Activated CD8-positive, alpha-beta memory T cell treated with anti-CD3 and anti-CD28 coated beads, Interleukin-2, amount 50 U/mL, for 48 hours (primary cell): ENCODE measurements at regions not wholly inside any gene's neighbourhood (a gene's known extent, or its start where the extent isn't known, plus 50 kb on each side); places are given as distances from the start of the nearest gene placed in this dataset.

Experiments
- DNase-seq: peaks from one replicate; pipeline ENCODE4 v3.0.0-alpha.2; 2020

DNA sequence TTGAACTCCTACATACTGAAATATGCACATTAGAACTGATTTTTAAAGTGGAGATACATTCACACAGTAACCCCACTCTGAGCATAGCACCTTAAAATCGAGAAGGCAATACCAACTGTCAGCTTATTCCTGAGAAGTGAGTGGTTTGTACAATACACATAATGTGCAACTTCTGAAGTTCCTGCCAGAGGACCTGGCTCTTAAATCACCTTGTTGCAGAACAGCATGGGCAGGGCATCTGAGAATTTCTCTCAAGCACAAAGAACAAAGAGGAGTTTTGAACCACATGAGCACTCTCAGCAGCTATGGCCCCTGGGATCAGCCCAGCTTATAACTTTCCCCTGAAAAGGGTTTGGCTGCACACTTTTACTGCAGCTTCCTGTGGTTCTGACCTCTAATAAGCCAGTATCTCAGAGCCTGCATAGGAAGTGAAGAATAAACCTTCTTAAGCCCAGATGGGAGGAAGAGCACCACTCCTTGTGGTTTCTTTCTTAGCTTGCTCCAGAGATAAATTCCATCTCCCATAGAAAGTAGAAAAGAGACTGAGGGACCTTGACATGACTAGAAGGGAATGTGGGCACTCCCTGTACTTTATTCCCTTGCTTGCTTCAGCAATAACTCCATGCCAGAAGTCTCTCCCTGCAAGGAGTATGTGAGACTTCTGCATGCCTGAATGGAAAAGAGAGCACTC, 862.3 kb downstream of the SUCLG1 start:
- DNase-seq, result no peak

DNA sequence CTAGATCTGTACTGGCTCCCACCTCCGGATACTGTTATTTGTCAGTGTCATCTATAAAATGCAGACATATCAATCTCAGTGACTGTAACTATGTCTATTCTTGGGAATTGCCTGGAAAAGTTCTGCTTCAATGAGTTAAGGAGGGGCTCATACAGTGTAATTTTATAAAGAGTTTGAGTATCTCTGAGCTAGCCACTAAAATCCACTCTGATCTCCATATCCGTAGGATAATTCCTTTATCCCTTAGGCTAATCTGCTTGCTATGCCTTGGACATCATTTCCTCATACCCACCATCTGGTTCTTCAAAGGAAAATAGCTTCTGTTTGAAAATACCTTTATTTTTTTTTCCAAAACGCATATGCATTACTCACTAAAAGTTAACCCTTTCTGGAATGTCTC, 863.2 kb downstream of the SUCLG1 start:
- DNase-seq, result no peak

DNA sequence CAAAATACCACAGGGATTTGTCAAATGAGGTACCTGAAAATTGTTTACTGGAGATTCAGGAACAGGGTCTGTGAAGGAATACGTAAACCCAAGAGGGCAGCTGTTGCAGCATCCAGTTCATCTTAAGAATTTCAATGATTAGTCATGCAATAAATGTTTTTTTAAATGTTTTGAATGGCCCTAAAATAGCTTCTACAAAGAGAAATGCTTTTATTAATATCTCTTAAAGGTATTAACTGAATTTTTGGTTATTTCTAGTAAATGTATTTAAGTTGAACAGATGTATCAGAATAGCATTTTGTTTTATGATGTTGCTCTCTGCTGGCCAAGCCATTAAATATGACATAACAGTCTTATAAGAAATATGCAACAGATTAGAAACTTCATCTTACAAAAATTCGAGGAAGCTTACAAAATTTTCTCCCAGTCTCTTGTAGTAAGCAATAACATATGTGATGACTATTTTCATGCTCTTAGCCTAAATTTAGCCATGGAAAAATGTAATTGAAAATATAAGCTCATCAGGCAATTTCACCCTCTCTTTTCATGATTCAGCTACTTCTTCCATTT, 863.9 kb downstream of the SUCLG1 start:
- DNase-seq, result no peak

DNA sequence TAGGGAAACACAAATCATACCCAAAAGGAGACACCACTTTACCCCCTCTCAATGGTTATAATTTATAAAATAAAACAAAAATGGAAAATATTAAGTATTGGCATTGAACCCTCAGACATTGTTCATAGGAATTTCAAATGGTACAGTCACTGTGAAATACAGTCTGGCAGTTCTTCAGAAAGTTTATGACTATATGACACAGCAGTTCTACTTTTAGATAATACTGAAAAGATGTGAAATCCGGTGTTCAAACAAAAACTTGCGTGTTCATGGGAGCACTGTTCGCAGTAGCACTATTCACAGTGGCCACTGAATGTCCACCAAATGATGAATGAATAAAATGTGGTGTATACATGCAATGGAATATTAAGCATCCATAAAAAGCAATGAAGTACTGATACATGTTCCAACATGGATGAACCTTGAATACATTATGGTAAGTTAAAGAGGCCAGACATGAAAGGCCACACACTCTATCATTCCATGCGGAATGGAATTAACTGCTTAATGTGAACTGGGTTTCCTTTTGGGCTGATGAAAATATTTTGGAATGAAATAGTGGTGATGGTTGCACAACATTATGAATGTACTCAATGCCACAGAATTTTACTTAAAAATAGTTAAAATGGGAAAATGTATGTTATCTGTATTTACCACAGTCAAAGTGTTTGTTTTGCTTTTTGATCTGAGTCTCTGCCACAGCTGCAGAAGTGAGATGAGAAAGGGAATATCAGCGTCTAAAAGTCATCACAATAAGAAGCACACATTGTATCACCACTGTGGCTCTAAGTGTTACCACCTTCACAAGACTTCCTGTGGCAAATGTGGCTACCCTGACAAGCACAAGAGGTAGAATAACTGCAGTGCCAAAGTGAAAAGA, 864.6 kb downstream of the SUCLG1 start:
- no peak for DNase-seq

DNA sequence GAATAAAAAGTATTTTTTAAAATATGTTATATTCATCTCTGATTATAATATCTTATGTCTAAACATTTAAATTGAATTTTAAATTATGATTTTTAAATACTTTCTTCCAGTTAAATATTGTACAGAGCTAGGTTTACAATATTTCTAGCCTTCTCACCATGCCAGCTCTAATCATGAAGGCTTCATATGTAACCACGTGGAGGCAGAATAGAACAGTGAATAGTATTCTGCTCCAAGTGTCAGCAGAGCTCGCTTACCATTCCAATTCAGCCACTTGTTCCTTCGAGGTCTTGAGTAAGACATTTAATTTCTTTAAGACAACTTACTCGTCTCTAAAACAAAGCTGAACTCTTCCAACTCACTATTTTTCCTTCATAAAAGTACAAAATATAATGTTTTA, 871.8 kb downstream of the SUCLG1 start:
- DNase-seq, result no peak

DNA sequence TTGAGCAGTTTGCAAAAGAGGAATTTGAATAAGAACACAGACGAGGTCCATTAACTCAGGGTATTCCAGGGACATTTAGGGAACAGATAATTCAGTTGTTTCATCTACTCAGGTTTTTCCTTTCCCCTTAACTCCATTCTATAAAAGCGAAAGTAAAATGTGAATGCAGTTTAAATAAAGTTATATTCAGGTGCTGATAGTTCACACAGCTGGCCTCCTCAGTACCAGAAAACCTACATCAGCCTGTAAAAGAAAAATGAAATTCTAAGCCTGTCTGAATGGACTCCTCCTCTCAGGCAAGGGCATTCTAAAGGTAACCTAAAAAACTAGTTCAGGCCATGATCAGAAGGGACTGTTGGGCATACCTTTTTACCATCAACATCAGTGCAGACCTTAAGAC, 873.8 kb downstream of the SUCLG1 start:
- no peak for DNase-seq

DNA sequence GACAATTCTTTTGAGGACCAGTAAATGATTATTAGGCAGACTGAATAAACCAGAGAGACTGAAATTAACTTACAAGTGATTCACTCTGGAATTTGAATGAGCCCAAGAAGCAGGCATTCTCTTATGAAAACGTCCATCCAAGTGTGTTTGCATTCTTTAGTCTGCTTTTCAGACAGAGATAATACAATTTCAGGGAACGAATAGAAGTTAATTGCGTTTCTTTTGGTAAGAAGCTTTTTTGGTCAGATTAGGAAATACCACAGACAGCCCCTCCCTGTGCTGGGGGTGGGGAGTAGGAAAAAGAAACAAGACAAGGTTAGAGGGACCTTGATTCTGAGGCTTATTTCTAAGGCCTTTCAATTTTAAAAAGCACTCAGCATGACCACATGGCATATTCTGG, 874.4 kb downstream of the SUCLG1 start:
- DNase-seq, result no peak

DNA sequence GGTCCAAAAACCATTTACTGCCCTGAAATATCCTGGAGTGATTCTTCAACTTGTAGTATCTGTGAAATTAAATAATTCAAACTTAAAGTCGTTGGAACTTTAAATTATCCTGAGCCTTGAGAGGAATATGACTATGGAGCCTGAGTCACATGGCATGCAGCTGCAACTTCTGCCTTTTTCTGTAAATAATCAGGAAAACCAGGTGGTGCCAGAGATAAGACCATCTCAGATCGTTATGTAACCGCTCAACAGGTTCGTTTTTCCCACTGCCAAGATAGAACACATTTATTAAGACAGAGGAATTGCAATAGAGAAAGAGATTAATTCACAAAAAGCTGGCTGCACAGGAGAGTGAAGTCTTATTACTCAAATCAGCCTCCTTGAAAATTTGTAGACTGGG, 876.5 kb downstream of the SUCLG1 start:
- DNase-seq, result no peak

DNA sequence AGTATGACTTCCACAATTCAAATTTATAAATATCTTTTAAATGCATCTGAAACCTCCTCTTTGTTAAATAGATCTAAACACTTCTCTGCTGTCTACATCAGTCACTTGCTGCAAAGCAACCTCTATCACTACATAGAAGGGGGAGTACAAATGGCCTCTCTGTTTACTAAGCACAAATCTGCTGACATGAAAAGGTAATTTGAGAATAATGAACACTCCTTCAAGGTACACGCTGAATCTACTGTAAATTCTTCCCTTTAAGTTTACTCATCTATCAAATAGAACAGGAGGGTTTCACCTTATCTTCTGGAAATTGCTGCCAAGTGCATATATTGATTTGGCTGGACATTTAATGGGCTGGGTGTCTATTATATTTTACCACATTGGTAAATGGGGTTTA, 879.6 kb downstream of the SUCLG1 start:
- no peak for DNase-seq

DNA sequence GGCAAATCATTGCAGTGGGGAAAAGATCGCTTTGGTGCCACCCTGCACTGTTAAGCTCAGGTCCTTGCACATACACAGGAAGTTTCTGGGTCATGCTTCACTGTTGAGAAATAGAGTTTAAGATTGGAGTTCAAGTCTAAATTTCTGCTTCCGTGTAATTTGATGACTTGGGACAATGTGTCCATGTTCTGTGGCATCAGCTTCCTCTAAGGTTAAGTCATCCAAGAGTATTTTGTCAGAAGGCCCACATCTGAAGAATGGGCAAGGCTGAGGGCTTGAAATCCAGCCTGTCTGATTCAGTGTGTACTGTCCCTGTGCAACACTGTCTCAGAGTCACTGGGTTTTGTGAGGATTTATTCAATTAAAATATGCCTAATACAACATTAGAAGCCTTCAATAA, 880.7 kb downstream of the SUCLG1 start:
- DNase-seq, result no peak

DNA sequence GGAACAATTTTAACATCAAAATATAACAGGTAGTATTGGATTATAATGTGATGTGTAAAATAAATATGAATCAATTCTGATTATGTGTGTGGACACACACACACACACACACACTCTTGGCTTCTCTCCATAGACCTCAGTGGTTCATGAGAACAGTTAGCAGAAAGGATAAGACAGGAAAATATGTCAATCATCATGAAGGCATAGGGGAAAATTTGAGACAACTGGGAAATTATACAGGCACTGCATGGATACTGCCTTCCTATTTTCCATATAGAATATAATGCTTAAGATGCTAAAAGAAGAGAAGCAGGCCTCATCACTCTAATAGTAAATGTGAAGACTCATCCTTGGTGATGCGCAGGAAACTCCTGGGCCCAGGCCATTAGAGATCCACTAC, 884.5 kb downstream of the SUCLG1 start:
- no peak for DNase-seq

DNA sequence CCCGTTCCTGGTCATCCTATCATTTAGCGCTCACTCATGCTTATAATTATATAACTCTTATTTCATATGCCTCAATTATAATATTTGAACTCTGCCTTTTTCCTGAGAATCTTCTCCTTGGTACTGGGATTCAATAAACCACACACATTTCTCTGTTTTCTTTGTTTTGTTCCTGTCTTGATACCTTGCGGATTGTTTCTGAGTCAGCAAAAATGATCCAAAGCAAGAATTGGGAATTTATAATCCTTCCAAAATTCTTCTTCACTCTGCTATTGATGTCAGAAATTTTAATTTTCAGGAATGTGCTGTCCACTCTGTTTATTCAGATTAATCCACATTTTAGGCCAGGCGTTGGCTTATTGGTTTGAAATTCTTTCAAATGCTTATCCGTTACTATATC, 886.0 kb downstream of the SUCLG1 start:
- DNase-seq, result no peak

DNA sequence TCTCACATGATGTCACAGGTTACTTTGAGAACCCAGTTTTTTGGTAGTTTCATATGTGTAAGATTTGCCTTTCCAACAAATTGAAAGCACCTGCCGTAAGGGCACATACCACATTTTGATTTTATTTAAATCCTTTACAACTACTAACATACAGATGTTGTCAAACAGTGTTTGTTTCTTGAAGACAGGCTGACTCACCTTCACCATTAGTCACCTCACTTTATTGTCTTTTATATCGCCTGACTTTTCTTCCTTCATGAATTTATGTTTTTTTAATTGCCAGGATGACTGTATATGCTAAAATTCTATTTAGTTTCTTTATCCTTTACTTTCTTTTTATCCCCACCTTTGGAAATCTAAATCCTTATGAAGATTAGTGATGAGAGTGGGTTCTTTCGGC, 886.7 kb downstream of the SUCLG1 start:
- no peak for DNase-seq

DNA sequence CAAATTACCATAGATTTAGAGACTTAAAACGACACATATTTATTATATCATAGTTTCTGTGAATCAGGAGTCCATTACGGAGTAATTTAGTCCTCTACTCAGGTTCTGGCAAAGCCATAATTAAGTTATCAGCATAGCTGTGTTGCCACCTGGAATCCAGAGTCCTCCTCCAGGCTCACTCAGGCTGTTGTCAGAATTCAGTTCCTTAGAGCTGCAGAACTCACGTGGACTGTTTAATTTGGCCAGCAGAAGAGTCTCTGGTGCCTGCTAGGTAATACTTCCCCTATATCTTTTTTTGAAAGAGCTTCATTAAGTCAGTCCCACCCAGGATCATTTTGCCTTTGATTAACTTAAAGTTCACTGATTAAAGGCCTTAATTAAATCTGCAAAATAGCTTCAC, 891.5 kb downstream of the SUCLG1 start:
- no peak for DNase-seq

DNA sequence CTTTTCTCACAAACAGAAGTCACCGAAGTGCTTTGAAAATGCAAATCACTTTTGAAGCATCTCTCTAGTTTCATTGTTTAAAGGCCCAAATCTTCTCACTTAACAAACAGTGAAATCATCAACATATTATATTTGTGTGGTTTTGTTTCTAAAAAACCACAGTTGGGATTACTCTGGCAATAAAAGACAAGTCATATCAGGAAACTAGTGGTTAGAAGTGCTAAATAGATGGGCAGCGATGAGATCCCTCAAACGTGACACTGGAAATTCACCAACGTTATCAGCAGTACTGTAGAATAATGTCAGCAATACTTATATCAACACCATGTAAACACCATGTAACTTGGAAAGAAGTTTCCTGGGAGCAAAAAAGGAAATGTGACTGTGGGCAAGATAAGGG, 893.5 kb downstream of the SUCLG1 start:
- DNase-seq, result no peak

DNA sequence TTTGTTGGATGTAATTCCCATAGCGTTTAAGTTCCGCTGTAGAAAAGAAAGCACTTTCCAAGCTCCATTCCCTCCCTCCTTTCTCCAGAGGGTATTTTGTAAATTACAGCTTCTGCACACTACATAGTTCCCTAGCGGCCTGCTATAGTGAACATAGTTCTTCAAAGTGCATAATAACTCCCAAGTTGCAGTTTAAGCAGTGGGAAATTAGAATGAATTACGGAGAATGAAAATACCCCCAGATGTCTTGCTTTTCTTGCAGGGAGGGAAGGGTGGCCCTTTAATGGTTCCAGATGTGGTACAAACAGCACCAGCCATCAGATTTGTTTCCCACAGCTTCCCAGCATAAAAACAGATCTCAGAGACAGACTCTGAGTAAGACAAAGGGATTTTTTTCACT, 893.9 kb downstream of the SUCLG1 start:
- DNase-seq, result no peak

DNA sequence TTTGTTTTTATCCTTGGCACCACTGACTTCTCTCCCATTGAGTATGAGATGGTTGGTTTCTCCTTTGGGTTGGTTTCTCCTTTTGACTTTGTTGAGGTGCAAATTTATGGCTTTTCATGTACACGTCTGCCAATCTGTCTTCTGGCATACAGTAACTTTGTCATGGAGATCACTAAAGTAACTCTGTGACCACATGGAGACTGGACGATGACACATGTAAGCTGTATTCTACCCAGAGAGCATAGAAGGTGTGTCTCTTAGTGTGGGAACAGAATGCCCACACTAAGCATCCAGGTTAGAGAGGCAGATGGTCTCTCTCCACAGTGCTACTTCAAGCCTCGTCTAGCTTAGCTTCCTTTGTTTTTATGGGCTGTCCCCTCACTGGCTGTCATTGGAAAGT, 897.5 kb downstream of the SUCLG1 start:
- no peak for DNase-seq

DNA sequence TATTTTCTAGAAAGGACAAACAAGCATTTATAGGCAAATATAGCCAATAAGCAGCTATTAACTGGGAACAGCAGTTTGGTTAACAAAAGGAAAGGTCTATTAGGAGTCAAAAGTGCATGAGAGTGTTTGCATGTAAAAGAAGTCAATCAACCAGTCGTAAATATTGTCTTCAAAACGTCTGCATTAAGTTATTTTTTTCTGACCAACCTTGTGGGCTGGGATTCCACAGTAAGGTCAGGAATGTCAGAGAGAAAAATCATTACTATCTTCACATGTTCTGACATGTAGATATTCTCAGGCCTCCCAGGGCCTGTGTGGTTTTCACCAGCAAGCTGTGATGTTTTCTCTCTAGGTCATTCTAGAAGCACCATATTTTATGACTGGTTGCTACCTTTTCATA, 922.5 kb downstream of the SUCLG1 start:
- no peak for DNase-seq

DNA sequence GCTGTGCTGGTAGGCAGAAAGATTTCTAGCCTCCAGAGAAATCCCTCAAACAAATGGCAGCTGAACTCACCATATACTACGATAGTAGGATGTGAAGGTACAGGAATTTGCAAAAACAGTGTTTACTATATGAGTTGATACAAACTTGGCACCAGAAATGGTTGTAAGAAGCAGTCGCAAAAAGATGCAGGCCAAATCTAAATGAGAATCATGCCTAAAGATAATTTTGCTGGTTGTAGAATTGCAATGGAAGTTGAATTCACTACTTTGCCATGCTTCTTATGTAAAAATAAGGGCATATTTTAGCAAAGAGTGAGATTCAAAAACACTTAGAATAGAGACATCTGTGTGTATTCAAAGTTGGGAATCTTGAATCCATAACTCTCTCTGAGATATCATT, 924.7 kb downstream of the SUCLG1 start:
- no peak for DNase-seq

DNA sequence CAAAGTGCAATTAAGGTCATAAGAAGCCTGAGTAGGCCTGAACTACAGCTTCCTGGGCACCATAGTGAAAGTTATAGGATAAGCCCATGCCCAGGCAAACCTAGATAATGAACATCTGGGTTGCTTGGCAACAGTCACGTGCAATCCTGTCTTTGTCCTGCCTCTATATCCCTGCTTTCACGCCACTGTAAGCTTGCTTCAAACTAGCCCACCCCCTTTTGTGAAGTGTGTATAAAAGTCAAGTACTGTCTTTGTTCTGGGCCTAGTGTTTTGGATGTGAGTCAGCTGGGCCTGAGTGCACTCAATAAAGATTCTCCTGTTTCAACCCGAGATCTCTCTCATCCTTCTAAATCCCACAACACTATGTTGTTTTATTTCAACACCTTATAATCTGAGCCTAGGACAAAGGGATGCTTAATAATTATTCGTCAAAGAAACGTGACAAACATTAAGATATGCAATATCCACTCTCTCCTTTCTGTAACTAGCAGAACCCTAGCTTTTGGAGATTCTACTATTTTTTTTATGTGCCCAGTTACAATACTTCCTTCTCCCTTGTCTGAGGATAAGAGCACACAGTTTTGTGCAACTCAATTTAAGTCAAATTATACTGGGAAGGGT, 927.8 kb downstream of the SUCLG1 start:
- DNase-seq, result no peak

DNA sequence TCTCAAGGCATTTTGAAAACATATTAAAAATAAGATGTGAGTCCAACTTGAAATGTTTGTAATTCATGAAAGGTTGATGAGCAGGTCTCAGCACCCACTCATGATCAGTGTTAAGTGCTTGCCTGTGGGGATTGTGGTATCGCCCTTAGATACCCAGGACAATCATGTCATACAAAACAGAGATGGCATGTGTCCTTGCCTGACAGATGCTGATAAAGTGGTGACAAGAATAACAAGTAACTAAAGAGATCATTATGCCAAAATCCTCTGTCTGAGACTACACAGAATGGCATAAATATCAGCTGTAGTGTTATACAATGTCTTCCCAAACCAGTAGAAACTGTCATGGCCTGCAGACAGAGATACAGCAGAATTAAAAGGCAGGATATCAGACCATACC, 930.3 kb downstream of the SUCLG1 start:
- DNase-seq, result no peak

DNA sequence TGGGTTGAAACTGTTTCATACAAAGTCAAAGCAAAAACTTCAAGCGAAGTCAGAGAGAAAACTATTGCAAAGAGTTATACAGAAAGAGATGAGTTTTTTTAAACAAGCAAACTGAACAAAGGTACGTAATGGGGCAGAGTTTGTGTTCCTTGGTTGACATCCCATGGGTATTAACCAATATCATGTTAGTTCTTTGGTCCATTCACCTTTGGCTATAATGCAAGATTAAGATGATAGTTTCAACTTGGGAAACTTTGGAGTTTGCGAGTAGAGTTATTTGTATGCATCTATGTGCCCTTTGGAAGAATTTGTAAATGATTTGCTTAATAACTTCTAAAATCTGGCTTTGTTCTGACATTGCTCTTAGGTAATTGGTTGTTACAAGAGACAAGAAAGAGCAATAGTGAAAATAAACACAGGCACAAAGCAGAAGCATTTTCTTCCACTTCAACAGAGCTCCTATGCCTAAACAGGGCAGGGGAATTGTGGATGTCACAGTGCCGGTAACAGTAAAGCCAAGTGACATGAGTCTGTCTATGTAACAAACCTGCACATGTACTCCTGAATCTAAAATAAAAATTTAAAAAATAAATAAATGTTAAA, 936.1 kb downstream of the SUCLG1 start:
- DNase-seq, result no peak

DNA sequence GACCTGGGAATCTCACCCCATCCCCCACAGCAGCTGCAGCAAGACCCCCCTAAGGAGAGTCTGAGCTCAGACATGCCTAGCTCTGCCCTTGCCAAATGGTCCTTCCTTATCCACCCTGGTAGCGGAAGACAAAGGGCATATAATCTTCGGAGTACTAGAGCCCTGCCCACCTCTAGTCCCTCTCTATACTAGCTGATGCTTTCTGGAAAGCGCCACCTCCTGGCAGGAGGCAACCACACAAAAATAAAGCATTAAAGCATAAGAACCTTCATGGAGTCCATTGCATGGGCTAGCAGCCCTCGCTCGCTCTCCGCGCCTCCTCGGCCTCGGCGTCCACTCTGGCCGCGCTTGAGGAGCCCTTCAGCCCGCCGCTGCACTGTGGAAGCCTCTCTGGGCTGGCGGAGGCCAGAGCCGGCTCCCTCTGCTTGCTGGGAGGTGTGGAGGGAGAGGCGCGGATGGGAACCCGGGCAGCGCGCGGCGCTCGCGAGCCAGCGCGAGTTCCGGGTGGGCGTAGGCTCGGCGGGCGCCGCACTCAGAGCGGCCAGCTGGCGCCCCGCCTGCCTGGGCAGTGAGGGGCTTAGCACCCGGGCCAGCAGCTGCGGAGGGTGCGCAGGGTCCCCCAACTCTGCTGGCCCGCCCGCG, 941.2 kb downstream of the SUCLG1 start:
- DNase-seq, result no peak
